GM12891 (cell line): ENCODE measurements at regions not wholly inside any gene's neighbourhood (a gene's known extent, or its start where the extent isn't known, plus 50 kb on each side); places are given as distances from the start of the nearest gene placed in this dataset.

Experiments used
- POLR2A ChIP-seq: IDR thresholded peaks from 2 replicates; pipeline ENCODE4 v1.6.1; 2011; ENCODE audit warnings: low read depth, low read length, control low read depth
- POLR2AphosphoS5 ChIP-seq: IDR thresholded peaks from 2 replicates; pipeline ENCODE4 v1.6.1; 2011; ENCODE audit warnings: low read depth, low read length, control low read depth
- SPI1 ChIP-seq: IDR thresholded peaks from 2 replicates; pipeline ENCODE4 v1.6.1; 2011; ENCODE audit warnings: low read depth, low read length, control low read depth
- TAF1 ChIP-seq: IDR thresholded peaks from 2 replicates; pipeline ENCODE4 v1.6.1; 2011; ENCODE audit warnings: low read depth, low read length, control low read depth

DNA sequence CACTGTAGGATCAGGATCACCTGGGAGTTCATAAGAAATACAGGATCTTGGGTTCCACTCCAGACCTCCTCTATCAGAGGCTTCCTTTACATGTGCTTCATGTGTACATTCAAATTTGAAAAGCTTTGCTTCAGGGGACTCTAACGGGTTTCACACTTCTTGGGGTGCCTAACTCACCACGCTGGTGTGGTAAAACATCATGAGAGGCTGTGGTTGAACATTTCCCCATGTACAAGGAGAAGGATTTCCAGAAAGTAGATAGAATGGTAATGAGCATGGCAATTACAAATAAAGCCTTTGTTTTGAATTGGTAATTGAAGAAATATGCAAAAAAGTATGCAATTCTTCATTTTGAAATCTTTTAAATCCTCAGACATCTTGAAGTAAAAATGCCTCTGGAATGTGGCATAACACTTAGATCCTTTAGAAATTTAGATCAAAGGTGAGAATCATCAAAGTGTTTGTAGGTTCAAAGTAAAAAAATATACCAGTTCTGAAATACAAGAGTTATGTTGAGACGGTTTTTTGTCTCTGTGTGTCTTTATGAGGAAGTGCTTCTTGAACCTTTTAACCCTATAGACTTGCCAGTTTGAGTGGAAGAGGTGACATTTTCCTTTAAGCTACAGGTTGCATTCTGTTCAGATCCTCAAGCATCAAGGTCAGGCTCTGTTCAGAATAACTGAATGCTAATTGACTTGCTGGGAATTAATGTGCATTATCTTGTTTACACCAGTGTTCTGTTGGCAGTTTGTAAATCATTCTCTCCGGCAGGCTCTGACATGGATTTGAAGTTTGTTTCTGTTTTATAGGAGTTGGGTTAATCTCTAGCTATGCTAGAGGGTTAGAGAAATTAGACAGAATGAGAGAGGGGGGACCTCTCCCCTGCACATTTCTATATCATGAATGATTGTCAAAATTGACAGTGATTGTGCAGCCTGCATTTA lies 415.3 kb downstream of the MAN2A1 start:
- no peak for TF ChIP-seq POLR2A
- no peak for TF ChIP-seq POLR2AphosphoS5
- TF ChIP-seq TAF1 = no peak
- TF ChIP-seq SPI1 = no peak
